ENCODE measurements at regions not wholly inside any gene's neighbourhood (a gene's known extent, or its start where the extent isn't known, plus 50 kb on each side); places are given as distances from the start of the nearest gene placed in this dataset.

GRCh38 chr17:73765824-73766563 lies 121.7 kb upstream of the SDK2 start:
- intact Hi-C loops (cut with micrococcal nuclease): no loop called here
- Mint-ChIP-seq H3K27me3 (peaks cover 7% of the 10 kb centered on the region), H3K4me1 (no peaks in the 10 kb centered on the region), H3K4me3 (no peak overlapping the region), H3K27ac (no peak overlapping the region), H3K9me3 (ENCODE audit: insufficient read depth) (no peaks in the 10 kb centered on the region)
- no peaks in the 10 kb centered on the region for H3K36me3 ChIP-seq (replicated peaks in 1 of 2; ENCODE audit: control extremely low read depth in 1 of 2, control insufficient read depth in 1 of 2, extremely low read depth in 1 of 2, insufficient read depth in 2 of 2, low read length in 1 of 2)
- no peak overlapping the region for H2AFZ ChIP-seq (ENCODE audit: insufficient read depth, low read depth, low read length, poor library complexity, severe bottlenecking)
- WGBS (ENCODE audit: insufficient coverage): 84% methylated on average over 16 of the region's 17 CpGs
- no peak overlapping the region for H3K9ac ChIP-seq (ENCODE audit: low read length)
- POLR2A ChIA-PET: no interaction called here
- ATAC-seq (ENCODE audit: low read depth): no peak
- no peaks in the 10 kb centered on the region for H3K79me2 ChIP-seq (ENCODE audit: control insufficient read depth, insufficient read depth, low read length)
- DNase-seq: no peak
- H4K20me1 ChIP-seq (ENCODE audit: control insufficient read depth, insufficient read depth, low read length, poor library complexity, severe bottlenecking): no peaks in the 10 kb centered on the region
- TF ChIP-seq EZH2 (IDR thresholded peaks at IDR 0.05; ENCODE audit: borderline replicate concordance, insufficient read depth, low read depth, low read length, poor library complexity, severe bottlenecking) (no peak), CTCF (IDR thresholded peaks at IDR 0.05) (no peak)
- H3K4me3 ChIP-seq (ENCODE audit: control extremely low read depth in 1 of 5, extremely low read depth in 1 of 5, insufficient read depth in 1 of 5, low read depth in 2 of 5, low read length in 4 of 5): no peak overlapping the region
- H3K9me3 ChIP-seq (ENCODE audit: control extremely low read depth in 1 of 3, control insufficient read depth in 2 of 3, insufficient read depth in 1 of 3, low read length in 2 of 3): peaks cover 0 to 4% (median 0%) of the 10 kb centered on the region in 3 donors
- H3K27me3 ChIP-seq (replicated peaks in 1 of 4; ENCODE audit: control extremely low read depth in 1 of 4, control insufficient read depth in 3 of 4, insufficient read depth in 4 of 4, low read length in 3 of 4): no peaks in the 10 kb centered on the region
- no peak overlapping the region for H3K27ac ChIP-seq (ENCODE audit: low read length in 2 of 2)
- CTCF ChIA-PET: no interaction called here
- H3K4me2 ChIP-seq (replicated peaks; ENCODE audit: low read depth, low read length, poor library complexity, severe bottlenecking): no peak overlapping the region
- H3K4me1 ChIP-seq (ENCODE audit: control insufficient read depth in 2 of 2, insufficient read depth in 2 of 2, low read length in 2 of 2): no peaks in the 10 kb centered on the region

- no peak overlapping the region for H3K4me3 ChIP-seq (ENCODE audit: control extremely low read depth in 1 of 5, extremely low read depth in 1 of 5, insufficient read depth in 1 of 5, low read depth in 2 of 5, low read length in 4 of 5)
- H3K36me3 ChIP-seq (replicated peaks in 1 of 2; ENCODE audit: control extremely low read depth in 1 of 2, control insufficient read depth in 1 of 2, extremely low read depth in 1 of 2, insufficient read depth in 2 of 2, low read length in 1 of 2): no peaks in the 10 kb centered on the region
- H3K4me1 ChIP-seq (ENCODE audit: control insufficient read depth in 2 of 2, insufficient read depth in 2 of 2, low read length in 2 of 2): no peaks in the 10 kb centered on the region
- H3K4me1 Mint-ChIP-seq: no peaks in the 10 kb centered on the region
- DNase-seq: no peak
- ChIA-PET POLR2A (no interaction called here), CTCF (no interaction called here)
- no peaks in the 10 kb centered on the region for H3K79me2 ChIP-seq (ENCODE audit: control insufficient read depth, insufficient read depth, low read length)
- no peaks in the 10 kb centered on the region for H3K27me3 ChIP-seq (replicated peaks in 1 of 4; ENCODE audit: control extremely low read depth in 1 of 4, control insufficient read depth in 3 of 4, insufficient read depth in 4 of 4, low read length in 3 of 4)
- H3K9me3 ChIP-seq (ENCODE audit: control extremely low read depth in 1 of 3, control insufficient read depth in 2 of 3, insufficient read depth in 1 of 3, low read length in 2 of 3): peaks cover 0 to 4% (median 0%) of the 10 kb centered on the region in 3 donors
- H3K4me3 Mint-ChIP-seq: no peak overlapping the region
- no peak overlapping the region for H3K4me2 ChIP-seq (replicated peaks; ENCODE audit: low read depth, low read length, poor library complexity, severe bottlenecking)
- H3K27ac Mint-ChIP-seq: no peak overlapping the region
- no peak for ATAC-seq (ENCODE audit: low read depth)
- 91% methylated on average over 5 of the region's 7 CpGs for WGBS (ENCODE audit: insufficient coverage)
- no peak overlapping the region for H3K27ac ChIP-seq (ENCODE audit: low read length in 2 of 2)
- no peak overlapping the region for H2AFZ ChIP-seq (ENCODE audit: insufficient read depth, low read depth, low read length, poor library complexity, severe bottlenecking)
- no peaks in the 10 kb centered on the region for H4K20me1 ChIP-seq (ENCODE audit: control insufficient read depth, insufficient read depth, low read length, poor library complexity, severe bottlenecking)
- TF ChIP-seq CTCF (IDR thresholded peaks at IDR 0.05): no peak
- TF ChIP-seq EZH2 (IDR thresholded peaks at IDR 0.05; ENCODE audit: borderline replicate concordance, insufficient read depth, low read depth, low read length, poor library complexity, severe bottlenecking): no peak
- H3K27me3 Mint-ChIP-seq: peaks cover 14% of the 10 kb centered on the region
- no peak overlapping the region for H3K9ac ChIP-seq (ENCODE audit: low read length)
- H3K9me3 Mint-ChIP-seq (ENCODE audit: insufficient read depth): no peaks in the 10 kb centered on the region
- intact Hi-C loops (cut with micrococcal nuclease): no loop called here
These were observed 123.5 kb upstream of the SDK2 start for GRCh38 chr17:73767696-73768095.

Measured in B cell (primary cell).